Esophagus squamous epithelium (tissue), 5 donors: ENCODE measurements at regions not wholly inside any gene's neighbourhood (a gene's known extent, or its start where the extent isn't known, plus 50 kb on each side); places are given as distances from the start of the nearest gene placed in this dataset.
A peak's percentile ranks its signal among the peaks of the same experiment; 100 is the strongest.

Source experiments
- DNase-seq: peaks from one replicate; lab custom pipeline; 2025; lab: John Stamatoyannopoulos, UW
- H3K27ac ChIP-seq, 4 donors: fragments of 200-600 bp; sonication (generic); one replicate each; pipeline ENCODE4 v1.5.1; 2016 to 2019; ENCODE audit warnings: mild to moderate bottlenecking in 1 of 4
- H3K27me3 ChIP-seq, 4 donors: fragments of 200-600 bp; sonication (generic); 1 replicate in 3 of 4; 2 replicates in 1 of 4; pipeline versions ENCODE4 v1.5.1 to v1.6.0; 2017 to 2021; ENCODE audit warnings: antibody characterized with exemption in 1 of 4
- H3K36me3 ChIP-seq, 3 donors: fragments of 200-600 bp; sonication (generic); one replicate each; pipeline ENCODE4 v1.5.1; 2016 to 2019
- H3K4me1 ChIP-seq, 3 donors: fragments of 200-600 bp; sonication (generic); one replicate each; pipeline ENCODE4 v1.5.1; 2017 to 2019
- H3K4me3 ChIP-seq, 4 donors: fragments of 200-600 bp; sonication (generic); 1 replicate in 3 of 4; 2 replicates in 1 of 4; pipeline ENCODE4 v1.5.1; 2016 to 2019; ENCODE audit warnings: mild to moderate bottlenecking in 2 of 4, moderate library complexity in 1 of 4
- H3K9me3 ChIP-seq, 3 donors: fragments of 200-600 bp; sonication (generic); one replicate each; pipeline ENCODE4 v1.5.1; 2016 to 2019
- POLR2A ChIP-seq, 4 donors: fragments of 450-650 bp; IDR thresholded peaks; one replicate each; pipeline ENCODE4 v1.6.1; 2017; ENCODE audit warnings: antibody characterized with exemption in 4 of 4, mild to moderate bottlenecking in 4 of 4, moderate library complexity in 3 of 4
- WGBS, 2 donors: methylation state at CpG; one replicate each; pipeline ENCODE4 v1.1.5; 2018; 5-methylcytosine and 5-hydroxymethylcytosine counted together
- intact Hi-C: fragments of 100-400 bp; cut with DNase I; formaldehyde crosslinking; loops from one replicate; pipeline ENCODE4 v1.15.0; 2022
- TF ChIP-seq, protein P1 (sequence below), 6 experiments: fragments of 450-650 bp in 4 of 6; fragments of 200-600 bp in 2 of 6; sonication (generic) in 2 of 6; IDR thresholded peaks; one replicate each; pipeline ENCODE4 v1.5.1; 2016 to 2019; ENCODE audit warnings: antibody characterized with exemption in 6 of 6, mild to moderate bottlenecking in 4 of 6, moderate library complexity in 4 of 6
- donor health status: DM: yes; HTN: yes; CAD: no.

DNA sequence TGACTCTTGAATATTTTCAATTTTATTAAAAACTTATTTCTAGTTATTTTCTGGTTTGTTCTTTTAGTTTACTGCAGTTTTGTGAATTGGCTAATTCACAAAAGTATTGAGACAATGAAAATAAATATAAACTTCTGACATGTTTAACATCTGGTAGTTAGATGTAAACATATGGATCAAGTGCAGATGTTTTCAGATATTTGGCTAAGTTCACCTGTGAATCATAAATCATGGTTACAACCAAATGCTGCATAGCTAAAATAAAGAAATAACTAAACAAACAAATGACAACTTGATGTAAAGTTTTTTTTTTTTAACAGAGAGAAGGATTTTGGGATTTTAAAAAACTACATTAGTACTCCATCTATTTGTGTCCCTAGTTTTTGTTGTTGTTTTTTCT, 484.6 kb downstream of the SLCO4C1 start:
- DNase-seq = no peak
- no peak for TF ChIP-seq POLR2A (IDR thresholded peaks at IDR 0.05)
- TF ChIP-seq, protein P1, sequence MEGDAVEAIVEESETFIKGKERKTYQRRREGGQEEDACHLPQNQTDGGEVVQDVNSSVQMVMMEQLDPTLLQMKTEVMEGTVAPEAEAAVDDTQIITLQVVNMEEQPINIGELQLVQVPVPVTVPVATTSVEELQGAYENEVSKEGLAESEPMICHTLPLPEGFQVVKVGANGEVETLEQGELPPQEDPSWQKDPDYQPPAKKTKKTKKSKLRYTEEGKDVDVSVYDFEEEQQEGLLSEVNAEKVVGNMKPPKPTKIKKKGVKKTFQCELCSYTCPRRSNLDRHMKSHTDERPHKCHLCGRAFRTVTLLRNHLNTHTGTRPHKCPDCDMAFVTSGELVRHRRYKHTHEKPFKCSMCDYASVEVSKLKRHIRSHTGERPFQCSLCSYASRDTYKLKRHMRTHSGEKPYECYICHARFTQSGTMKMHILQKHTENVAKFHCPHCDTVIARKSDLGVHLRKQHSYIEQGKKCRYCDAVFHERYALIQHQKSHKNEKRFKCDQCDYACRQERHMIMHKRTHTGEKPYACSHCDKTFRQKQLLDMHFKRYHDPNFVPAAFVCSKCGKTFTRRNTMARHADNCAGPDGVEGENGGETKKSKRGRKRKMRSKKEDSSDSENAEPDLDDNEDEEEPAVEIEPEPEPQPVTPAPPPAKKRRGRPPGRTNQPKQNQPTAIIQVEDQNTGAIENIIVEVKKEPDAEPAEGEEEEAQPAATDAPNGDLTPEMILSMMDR (IDR thresholded peaks at IDR 0.05) = no peak
- intact Hi-C loops = no loop called here

DNA sequence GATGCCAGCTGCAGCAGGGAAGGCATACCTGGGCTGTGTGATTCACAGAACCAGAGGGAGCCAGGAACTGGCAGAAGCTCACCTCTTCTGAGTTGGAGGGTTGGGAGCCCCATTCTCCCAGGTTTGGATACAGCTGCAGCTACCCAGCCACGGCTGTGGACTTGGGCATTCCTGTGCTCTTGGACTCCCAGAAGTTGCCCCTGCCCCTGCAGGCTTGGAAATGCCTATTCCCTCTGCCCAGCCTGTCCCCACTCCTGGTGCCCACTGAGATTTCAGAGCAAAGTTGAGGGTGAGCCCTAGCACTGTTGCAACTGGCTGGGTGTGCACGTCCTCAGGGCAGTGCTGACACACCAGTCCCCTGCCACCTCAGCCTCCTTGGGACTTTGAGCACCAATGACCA, 489.7 kb downstream of the SLCO4C1 start:
- Histone ChIP-seq H3K27ac (no peak overlapping the region), H3K4me3 (no peak overlapping the region), H3K27me3 (no peaks in the 10 kb centered on the region), H3K4me1 (no peaks in the 10 kb centered on the region), H3K36me3 (no peaks in the 10 kb centered on the region), H3K9me3 (no peaks in the 10 kb centered on the region)
- intact Hi-C loops = no loop called here
- no peak for DNase-seq
- TF ChIP-seq POLR2A (IDR thresholded peaks at IDR 0.05) = no peak
- TF ChIP-seq, protein P1 (IDR thresholded peaks at IDR 0.05) = no peak
- WGBS, 2 donors = 33 to 40% methylated on average over 1 of the region's 2 CpGs

More for the DNA sequence above, 484.6 kb downstream of the SLCO4C1 start:
- H3K4me1 ChIP-seq = no peaks in the 10 kb centered on the region
- H3K27me3 ChIP-seq = no peaks in the 10 kb centered on the region
- no peak overlapping the region for H3K27ac ChIP-seq
- no peaks in the 10 kb centered on the region for H3K36me3 ChIP-seq
- no peak overlapping the region for H3K4me3 ChIP-seq
- no peaks in the 10 kb centered on the region for H3K9me3 ChIP-seq

DNA sequence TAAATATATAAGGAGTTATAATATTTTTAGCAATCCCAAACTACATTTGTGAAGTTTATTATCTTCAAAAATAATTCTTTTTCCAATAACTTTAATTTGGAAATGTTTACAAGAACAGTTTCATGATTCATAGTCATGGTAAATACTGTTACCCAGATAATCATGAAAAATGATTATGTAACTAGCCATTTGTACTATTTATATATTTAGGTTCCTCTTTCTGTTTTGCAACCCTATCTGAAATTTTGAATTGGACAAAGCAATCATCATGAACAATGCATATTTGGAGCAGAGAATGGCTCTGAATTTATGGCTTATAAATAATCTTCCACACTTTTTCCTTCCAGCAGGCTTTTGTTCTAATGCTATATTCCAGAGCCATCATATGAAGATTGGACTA, 499.7 kb downstream of the SLCO4C1 start:
- no peaks in the 10 kb centered on the region for H3K27me3 ChIP-seq
- no peaks in the 10 kb centered on the region for H3K9me3 ChIP-seq
- TF ChIP-seq, protein P1 (IDR thresholded peaks at IDR 0.05) = no peak
- no peak for TF ChIP-seq POLR2A (IDR thresholded peaks at IDR 0.05)
- no peaks in the 10 kb centered on the region for H3K4me1 ChIP-seq
- DNase-seq = no peak
- intact Hi-C loops = no loop called here
- no peak overlapping the region for H3K4me3 ChIP-seq
- no peaks in the 10 kb centered on the region for H3K36me3 ChIP-seq
- H3K27ac ChIP-seq = no peak overlapping the region

DNA sequence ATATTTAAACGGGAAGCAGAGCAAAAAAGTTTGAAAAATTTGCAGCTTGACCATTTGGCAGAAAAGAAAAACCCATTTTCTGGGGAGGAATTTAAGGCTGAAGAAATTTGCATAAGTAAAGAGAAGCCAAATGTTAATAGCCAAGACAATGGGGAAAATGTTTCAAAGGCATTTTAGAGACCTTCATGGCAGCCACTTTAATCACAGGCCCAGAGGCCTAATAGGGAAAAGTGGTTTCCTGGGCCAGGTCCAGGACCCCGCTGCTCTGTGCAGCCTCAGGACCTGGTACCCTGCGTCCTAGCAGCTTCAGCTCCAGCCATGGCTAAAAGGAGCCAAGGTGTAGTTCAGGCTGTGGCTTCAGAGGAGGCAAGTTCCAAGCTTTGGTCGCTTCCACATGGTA, 507.3 kb downstream of the SLCO4C1 start:
- TF ChIP-seq, protein P1 (IDR thresholded peaks at IDR 0.05) = no peak
- TF ChIP-seq POLR2A (IDR thresholded peaks at IDR 0.05) = no peak
- no peaks in the 10 kb centered on the region for H3K36me3 ChIP-seq
- H3K27me3 ChIP-seq = no peaks in the 10 kb centered on the region
- H3K9me3 ChIP-seq = peaks cover 0 to 4% (median 0%) of the 10 kb centered on the region in 3 donors
- no peak overlapping the region for H3K4me3 ChIP-seq
- 53 to 63% methylated on average over 3 to 4 of the region's 4 CpGs for WGBS, 2 donors
- no peak overlapping the region for H3K27ac ChIP-seq
- no peak for DNase-seq
- H3K4me1 ChIP-seq = no peaks in the 10 kb centered on the region
- intact Hi-C loops = no loop called here

DNA sequence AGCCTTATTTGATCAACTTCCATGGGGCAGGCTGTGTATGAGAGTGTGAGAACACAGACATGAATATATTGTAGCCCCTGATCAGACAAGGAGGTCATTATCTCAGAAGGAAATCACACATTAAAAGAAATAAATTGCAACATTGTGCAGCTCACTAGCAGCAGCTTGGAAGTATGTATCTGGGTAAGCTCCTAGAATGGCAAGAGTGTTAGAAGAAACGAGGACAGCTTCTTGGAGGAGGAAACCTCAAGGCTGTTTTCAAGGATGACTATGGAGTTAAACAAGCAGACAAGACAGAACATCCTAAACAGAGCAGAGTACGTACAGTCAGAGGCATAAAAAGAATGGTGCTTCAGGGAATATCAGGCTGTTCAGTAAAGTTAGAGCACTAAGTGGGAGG, 511.0 kb downstream of the SLCO4C1 start:
- Histone ChIP-seq H3K9me3 (peaks cover 0 to 4% (median 0%) of the 10 kb centered on the region in 3 donors), H3K4me1 (no peaks in the 10 kb centered on the region), H3K27ac (no peak overlapping the region), H3K27me3 (no peaks in the 10 kb centered on the region), H3K36me3 (no peaks in the 10 kb centered on the region), H3K4me3 (no peak overlapping the region)
- TF ChIP-seq, protein P1 (IDR thresholded peaks at IDR 0.05) = peak in 1 of 6 experiments; percentile 7
- TF ChIP-seq POLR2A (IDR thresholded peaks at IDR 0.05) = no peak
- intact Hi-C loops = no loop called here
- WGBS, 2 donors = 48 to 55% methylated on average over 2 of the region's 2 CpGs
- no peak for DNase-seq
